ENCODE measurements at regions not wholly inside any gene's neighbourhood (a gene's known extent, or its start where the extent isn't known, plus 50 kb on each side); places are given as distances from the start of the nearest gene placed in this dataset.

GRCh38 chr2:21331625-21332370 lies 208.0 kb downstream of the TDRD15 start:
- DNase-seq, result no peak
- no peak for ATAC-seq
- Mint-ChIP-seq H3K27me3 (no peaks in the 10 kb centered on the region), H3K36me3 (no peaks in the 10 kb centered on the region), H3K27ac (no peak overlapping the region), H3K4me3 (no peak overlapping the region), H3K9me3 (peaks cover 0 to 7% (median 2%) of the 10 kb centered on the region in 9 donors), H3K4me1 (no peaks in the 10 kb centered on the region)
- POLR2A ChIA-PET, result no interaction called here

- Mint-ChIP-seq H3K9me3 (peaks cover 0 to 15% (median 2%) of the 10 kb centered on the region in 9 donors), H3K4me3 (no peak overlapping the region), H3K27me3 (no peaks in the 10 kb centered on the region), H3K4me1 (no peaks in the 10 kb centered on the region), H3K36me3 (no peaks in the 10 kb centered on the region), H3K27ac (no peak overlapping the region)
- POLR2A ChIA-PET, result no interaction called here
- ATAC-seq, result no peak
- DNase-seq, result no peak
Measured at GRCh38 chr2:21332993-21333625, 209.3 kb downstream of the TDRD15 start.

- no peak overlapping the region for H3K4me3 Mint-ChIP-seq
- ATAC-seq, result no peak
- H3K27ac Mint-ChIP-seq, result no peak overlapping the region
- no peaks in the 10 kb centered on the region for H3K4me1 Mint-ChIP-seq
- peaks cover 0 to 17% (median 5%) of the 10 kb centered on the region in 9 donors for H3K9me3 Mint-ChIP-seq
- DNase-seq, result no peak
- POLR2A ChIA-PET, result no interaction called here
- no peaks in the 10 kb centered on the region for H3K36me3 Mint-ChIP-seq
- H3K27me3 Mint-ChIP-seq, result no peaks in the 10 kb centered on the region
Measured at GRCh38 chr2:21333684-21334083, 209.9 kb downstream of the TDRD15 start.

GRCh38 chr2:21346984-21347383 lies 223.2 kb downstream of the TDRD15 start:
- Mint-ChIP-seq H3K4me1 (no peaks in the 10 kb centered on the region), H3K27me3 (no peaks in the 10 kb centered on the region), H3K9me3 (peaks cover 0 to 11% (median 2%) of the 10 kb centered on the region in 9 donors), H3K36me3 (no peaks in the 10 kb centered on the region), H3K4me3 (no peak overlapping the region), H3K27ac (no peak overlapping the region)
- DNase-seq, result no peak
- no peak for ATAC-seq
- POLR2A ChIA-PET, result no interaction called here

- no peak overlapping the region for H3K27ac Mint-ChIP-seq
- POLR2A ChIA-PET, result no interaction called here
- H3K4me1 Mint-ChIP-seq, result no peaks in the 10 kb centered on the region
- H3K36me3 Mint-ChIP-seq, result no peaks in the 10 kb centered on the region
- ATAC-seq (no peak), DNase-seq (no peak)
- H3K4me3 Mint-ChIP-seq, result no peak overlapping the region
- H3K27me3 Mint-ChIP-seq, result peaks cover 0 to 4% (median 0%) of the 10 kb centered on the region in 5 donors
- peaks cover 0 to 8% (median 0%) of the 10 kb centered on the region in 9 donors for H3K9me3 Mint-ChIP-seq
Measured at GRCh38 chr2:21353879-21354679, 230.3 kb downstream of the TDRD15 start.

GRCh38 chr2:21356086-21356856 lies 232.5 kb downstream of the TDRD15 start:
- H3K4me3 Mint-ChIP-seq, result no peak overlapping the region
- no peak for ATAC-seq
- POLR2A ChIA-PET, result no interaction called here
- peaks cover 0 to 9% (median 0%) of the 10 kb centered on the region in 9 donors for H3K9me3 Mint-ChIP-seq
- H3K27ac Mint-ChIP-seq, result no peak overlapping the region
- H3K4me1 Mint-ChIP-seq, result no peaks in the 10 kb centered on the region
- H3K36me3 Mint-ChIP-seq, result no peaks in the 10 kb centered on the region
- H3K27me3 Mint-ChIP-seq, result peaks cover 0 to 4% (median 0%) of the 10 kb centered on the region in 5 donors
- no peak for DNase-seq

GRCh38 chr2:21356857-21357255 lies 233.1 kb downstream of the TDRD15 start:
- ATAC-seq (no peak), DNase-seq (no peak)
- Mint-ChIP-seq H3K9me3 (peaks cover 0 to 9% (median 0%) of the 10 kb centered on the region in 9 donors), H3K4me3 (no peak overlapping the region), H3K27ac (no peak overlapping the region), H3K4me1 (no peaks in the 10 kb centered on the region), H3K27me3 (peaks cover 0 to 4% (median 0%) of the 10 kb centered on the region in 5 donors), H3K36me3 (no peaks in the 10 kb centered on the region)
- POLR2A ChIA-PET, result no interaction called here

- DNase-seq (no peak), ATAC-seq (no peak)
- H3K9me3 Mint-ChIP-seq, result peaks cover 0 to 12% (median 0%) of the 10 kb centered on the region in 9 donors
- H3K27ac Mint-ChIP-seq, result no peak overlapping the region
- no peak overlapping the region for H3K4me3 Mint-ChIP-seq
- POLR2A ChIA-PET, result no interaction called here
- H3K36me3 Mint-ChIP-seq, result no peaks in the 10 kb centered on the region
- H3K4me1 Mint-ChIP-seq, result no peaks in the 10 kb centered on the region
- H3K27me3 Mint-ChIP-seq, result peaks cover 0 to 2% (median 0%) of the 10 kb centered on the region in 5 donors
Measured at GRCh38 chr2:21358976-21359375, 235.2 kb downstream of the TDRD15 start.

GRCh38 chr2:21361384-21361783 lies 237.6 kb downstream of the TDRD15 start:
- ATAC-seq (no peak), DNase-seq (no peak)
- Mint-ChIP-seq H3K27me3 (peaks cover 0 to 2% (median 0%) of the 10 kb centered on the region in 5 donors), H3K4me3 (no peak overlapping the region), H3K4me1 (no peaks in the 10 kb centered on the region), H3K27ac (no peak overlapping the region), H3K9me3 (peaks cover 0 to 8% (median 0%) of the 10 kb centered on the region in 9 donors), H3K36me3 (no peaks in the 10 kb centered on the region)
- POLR2A ChIA-PET, result no interaction called here

- H3K4me1 Mint-ChIP-seq, result no peaks in the 10 kb centered on the region
- ATAC-seq, result no peak
Measured at GRCh38 chr2:21361957-21362486, 238.3 kb downstream of the TDRD15 start.

GRCh38 chr2:21363364-21363763 lies 239.6 kb downstream of the TDRD15 start:
- POLR2A ChIA-PET, result no interaction called here
- Mint-ChIP-seq H3K4me1 (no peaks in the 10 kb centered on the region), H3K27ac (no peak overlapping the region), H3K27me3 (peaks cover 0 to 6% (median 2%) of the 10 kb centered on the region in 5 donors), H3K36me3 (no peaks in the 10 kb centered on the region), H3K4me3 (no peak overlapping the region), H3K9me3 (peaks cover 0 to 8% (median 0%) of the 10 kb centered on the region in 9 donors)
- no peak for ATAC-seq
- no peak for DNase-seq

More at GRCh38 chr2:21361957-21362486, 238.3 kb downstream of the TDRD15 start:
- Mint-ChIP-seq H3K27ac (no peak overlapping the region), H3K36me3 (no peaks in the 10 kb centered on the region), H3K27me3 (peaks cover 0 to 6% (median 2%) of the 10 kb centered on the region in 5 donors), H3K4me3 (no peak overlapping the region), H3K9me3 (peaks cover 0 to 8% (median 0%) of the 10 kb centered on the region in 9 donors)
- POLR2A ChIA-PET, result no interaction called here
- DNase-seq, result no peak

GRCh38 chr2:21367421-21367820 lies 243.7 kb downstream of the TDRD15 start:
- peaks cover 0 to 11% (median 2%) of the 10 kb centered on the region in 9 donors for H3K9me3 Mint-ChIP-seq
- no peaks in the 10 kb centered on the region for H3K4me1 Mint-ChIP-seq
- H3K4me3 Mint-ChIP-seq, result no peak overlapping the region
- H3K27ac Mint-ChIP-seq, result no peak overlapping the region
- POLR2A ChIA-PET, result no interaction called here
- H3K27me3 Mint-ChIP-seq, result peaks cover 0 to 14% (median 0%) of the 10 kb centered on the region in 5 donors
- no peaks in the 10 kb centered on the region for H3K36me3 Mint-ChIP-seq
- DNase-seq (no peak), ATAC-seq (no peak)
